Keratinocyte (primary cell): ENCODE measurements at regions not wholly inside any gene's neighbourhood (a gene's known extent, or its start where the extent isn't known, plus 50 kb on each side); places are given as distances from the start of the nearest gene placed in this dataset.

Experiments
- DNase-seq: peaks from one replicate; pipeline ENCODE4 v3.0.0-alpha.2; 2011; ENCODE audit warnings: low read depth, missing footprints, low spot score
- FAIRE-seq: peaks from 2 replicates; lab custom pipeline; 2011; peaks lifted over from hg19 to GRCh38; lab: Jason Lieb, UNC
- H2AFZ ChIP-seq: 2 replicates; pipeline ENCODE4 v1.6.0; 2012; ENCODE audit warnings: low read length, control low read depth, inconsistent platforms; ENCODE audit not compliant: control insufficient read depth
- H3K27ac ChIP-seq: 2 replicates; pipeline ENCODE4 v1.5.1; 2011; ENCODE audit warnings: low read length; ENCODE audit not compliant: control insufficient read depth, insufficient read depth
- H3K27me3 ChIP-seq: 3 replicates; pipeline ENCODE4 v1.6.0; 2011; ENCODE audit warnings: low read length; ENCODE audit not compliant: control insufficient read depth, insufficient read depth; ENCODE audit errors: extremely low read depth
- H3K36me3 ChIP-seq, 2 experiments: 2 replicates in 1 of 2; 3 replicates in 1 of 2; pipeline ENCODE4 v1.5.1; 2011; ENCODE audit warnings: low read length in 2 of 2, mild to moderate bottlenecking in 1 of 2; ENCODE audit not compliant: control insufficient read depth in 2 of 2, insufficient read depth in 2 of 2; ENCODE audit errors: extremely low read depth in 1 of 2
- H3K4me1 ChIP-seq: 3 replicates; pipeline ENCODE4 v1.5.1; 2011; ENCODE audit warnings: low read length; ENCODE audit not compliant: control insufficient read depth, insufficient read depth; ENCODE audit errors: extremely low read depth
- H3K4me2 ChIP-seq: 3 replicates; pipeline ENCODE4 v1.6.0; 2011; ENCODE audit warnings: low read depth, low read length; ENCODE audit not compliant: control insufficient read depth, insufficient read depth; ENCODE audit errors: extremely low read depth
- H3K4me3 ChIP-seq, 3 experiments: fragments of 200-600 bp in 1 of 3; sonication (generic) in 1 of 3; 2 replicates in 2 of 3; 3 replicates in 1 of 3; pipeline ENCODE4 v1.5.1; 2011 to 2016; ENCODE audit warnings: low read length in 3 of 3, mild to moderate bottlenecking in 3 of 3, control low read depth in 2 of 3, inconsistent platforms in 1 of 3, low read depth in 1 of 3, mixed read lengths in 1 of 3, mixed run types in 1 of 3, moderate library complexity in 1 of 3; ENCODE audit not compliant: control insufficient read depth in 2 of 3, insufficient read depth in 2 of 3; ENCODE audit errors: extremely low read depth in 1 of 3
- H3K79me2 ChIP-seq: 2 replicates; pipeline ENCODE4 v1.6.0; 2012; ENCODE audit warnings: low read length; ENCODE audit not compliant: control insufficient read depth, insufficient read depth
- H3K9ac ChIP-seq: 3 replicates; pipeline ENCODE4 v1.6.0; 2011; ENCODE audit warnings: low read length; ENCODE audit not compliant: control insufficient read depth, insufficient read depth; ENCODE audit errors: extremely low read depth
- H3K9me1 ChIP-seq: 3 replicates; pipeline ENCODE4 v1.6.0; 2011; ENCODE audit warnings: low read length; ENCODE audit not compliant: control insufficient read depth, insufficient read depth; ENCODE audit errors: extremely low read depth
- H3K9me3 ChIP-seq: 2 replicates; pipeline ENCODE4 v1.5.1; 2012; ENCODE audit warnings: low read depth, low read length; ENCODE audit not compliant: control insufficient read depth
- H4K20me1 ChIP-seq: 3 replicates; pipeline ENCODE4 v1.6.0; 2011; ENCODE audit warnings: low read length; ENCODE audit not compliant: control insufficient read depth, insufficient read depth; ENCODE audit errors: extremely low read depth
- CTCF ChIP-seq, 3 experiments: IDR thresholded peaks in 1 of 3; conservative IDR thresholded peaks in 1 of 3; optimal IDR thresholded peaks in 1 of 3; 2 replicates in 2 of 3; 3 replicates in 1 of 3; pipeline versions ENCODE3 to v1.5.1; 2011; ENCODE audit warnings: low read length in 3 of 3, mild to moderate bottlenecking in 3 of 3, moderate library complexity in 2 of 3, control low read depth in 1 of 3, inconsistent platforms in 1 of 3; ENCODE audit not compliant: insufficient read depth in 2 of 3; ENCODE audit errors: extremely low read depth in 1 of 3
- EZH2 ChIP-seq: IDR thresholded peaks from one replicate; pipeline ENCODE4 v1.6.1; 2012; ENCODE audit warnings: inconsistent platforms, mild to moderate bottlenecking, low read length, moderate library complexity
- dilution Hi-C: fragments of 300-500 bp; cut with MboI; formaldehyde crosslinking; loops from one replicate; pipeline ENCODE4 v1.7.0; 2020; ENCODE audit warnings: low sequenced_read_pairs; ENCODE audit not compliant: extremely low pct_ligation_motif_present

- no peak overlapping the region for H3K4me3 ChIP-seq
- H3K9ac ChIP-seq: no peak overlapping the region
- H3K4me2 ChIP-seq: no peak overlapping the region
- no peak overlapping the region for H2AFZ ChIP-seq
- H3K79me2 ChIP-seq: no peaks in the 10 kb centered on the region
- no peaks in the 10 kb centered on the region for H3K36me3 ChIP-seq
- no peaks in the 10 kb centered on the region for H3K9me3 ChIP-seq
- no peaks in the 10 kb centered on the region for H3K4me1 ChIP-seq
- H3K27me3 ChIP-seq: no peaks in the 10 kb centered on the region
- dilution Hi-C loops: no loop called here
- no peak for FAIRE-seq
- no peaks in the 10 kb centered on the region for H3K9me1 ChIP-seq
- no peak overlapping the region for H3K27ac ChIP-seq
- no peak for TF ChIP-seq EZH2
- no peak for TF ChIP-seq CTCF (optimal IDR thresholded peaks at IDR 0.05 in 1 of 3, IDR thresholded peaks at IDR 0.05 in 1 of 3, conservative IDR thresholded peaks at IDR 0.05 in 1 of 3; ENCODE audit: extremely low read depth in 1 of 3, insufficient read depth in 2 of 3, low read length in 3 of 3)
- no peak for DNase-seq
- H4K20me1 ChIP-seq: no peaks in the 10 kb centered on the region
These were observed 63.8 kb downstream of the MRPL46 start for GRCh38 chr15:88403351-88403791.

GRCh38 chr15:88401996-88402656 is 65.1 kb downstream of the MRPL46 start:
- DNase-seq (no peak), FAIRE-seq (no peak)
- Histone ChIP-seq H3K27me3 (no peaks in the 10 kb centered on the region), H3K4me3 (no peak overlapping the region), H3K9ac (no peak overlapping the region), H3K4me2 (no peak overlapping the region), H3K9me1 (no peaks in the 10 kb centered on the region), H2AFZ (no peak overlapping the region), H3K36me3 (no peaks in the 10 kb centered on the region), H4K20me1 (no peaks in the 10 kb centered on the region), H3K79me2 (no peaks in the 10 kb centered on the region), H3K27ac (no peak overlapping the region), H3K4me1 (no peaks in the 10 kb centered on the region), H3K9me3 (no peaks in the 10 kb centered on the region)
- dilution Hi-C loops: no loop called here
- TF ChIP-seq CTCF (optimal IDR thresholded peaks at IDR 0.05 in 1 of 3, IDR thresholded peaks at IDR 0.05 in 1 of 3, conservative IDR thresholded peaks at IDR 0.05 in 1 of 3; ENCODE audit: extremely low read depth in 1 of 3, insufficient read depth in 2 of 3, low read length in 3 of 3) (no peak), EZH2 (no peak)
